Lower lobe of right lung (tissue), 2 donors: ENCODE measurements at regions not wholly inside any gene's neighbourhood (a gene's known extent, or its start where the extent isn't known, plus 50 kb on each side); places are given as distances from the start of the nearest gene placed in this dataset.

Experiments
- ATAC-seq, 2 donors: fragments of 200-7000 bp; cut with Tn5 transposase; one replicate each; pipeline ENCODE4 v1.9.1; 2020 to 2022; ENCODE audit warnings: mild to moderate bottlenecking in 2 of 2, moderate library complexity in 2 of 2
- DNase-seq: peaks from one replicate; pipeline ENCODE4 v3.0.0-alpha.2; 2020
- H3K27ac ChIP-seq: fragments of 200-600 bp; one replicate; pipeline ENCODE4 v1.8.0; 2022
- H3K27me3 ChIP-seq: fragments of 200-600 bp; one replicate; pipeline ENCODE4 v1.8.0; 2022; ENCODE audit warnings: low read depth
- H3K36me3 ChIP-seq: fragments of 200-600 bp; one replicate; pipeline ENCODE4 v1.8.0; 2022; ENCODE audit warnings: mild to moderate bottlenecking
- H3K4me1 ChIP-seq: fragments of 200-600 bp; one replicate; pipeline ENCODE4 v1.8.0; 2022
- H3K4me3 ChIP-seq: fragments of 200-600 bp; one replicate; pipeline ENCODE4 v1.8.0; 2022; ENCODE audit warnings: mild to moderate bottlenecking
- H3K9me3 ChIP-seq: fragments of 200-600 bp; one replicate; pipeline ENCODE4 v1.8.0; 2022
- CTCF ChIP-seq: fragments of 200-600 bp; IDR thresholded peaks from one replicate; pipeline ENCODE4 v1.8.0; 2022; ENCODE audit warnings: antibody characterized with exemption, mild to moderate bottlenecking
- intact Hi-C: fragments of 100-400 bp; cut with DNase I; formaldehyde crosslinking; loops from one replicate; pipeline ENCODE4 v1.11.0; 2022
- donor health status: DM: no; HTN: yes; CAD: no; lungs with severe emphysema.

- no peaks in the 10 kb centered on the region for H3K4me1 ChIP-seq
- H3K27ac ChIP-seq, result no peak overlapping the region
- ATAC-seq (no peak), DNase-seq (no peak)
- TF ChIP-seq CTCF, result no peak
- H3K9me3 ChIP-seq, result no peaks in the 10 kb centered on the region
- intact Hi-C loops, result no loop called here
- H3K4me3 ChIP-seq, result no peak overlapping the region
- H3K27me3 ChIP-seq, result no peaks in the 10 kb centered on the region
- H3K36me3 ChIP-seq, result no peaks in the 10 kb centered on the region
Measured at GRCh38 chr1:221926441-221926840, 184.6 kb upstream of the DUSP10 start.

DNA sequence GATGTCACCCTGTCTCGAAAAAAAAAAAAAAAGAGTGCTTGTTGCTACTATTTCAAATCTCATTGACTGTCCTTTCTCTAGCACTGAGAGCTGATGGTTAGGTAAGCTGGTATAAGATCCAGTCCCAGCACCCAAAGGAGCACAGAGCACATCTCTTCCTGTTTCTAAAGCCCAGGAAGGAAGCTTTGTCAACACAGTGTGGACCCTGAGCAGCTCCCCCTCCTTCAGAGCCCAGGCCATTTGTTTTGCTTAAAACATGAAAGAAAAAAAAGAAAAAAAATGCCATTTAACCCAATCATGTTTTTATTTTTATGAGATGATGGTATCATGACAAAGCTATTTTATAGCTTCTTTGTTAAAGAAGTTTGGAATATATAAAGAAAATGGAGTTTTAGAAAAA is 184.1 kb upstream of the DUSP10 start:
- Histone ChIP-seq H3K27me3 (no peaks in the 10 kb centered on the region), H3K27ac (no peak overlapping the region), H3K36me3 (no peaks in the 10 kb centered on the region), H3K4me3 (no peak overlapping the region), H3K9me3 (no peaks in the 10 kb centered on the region), H3K4me1 (no peaks in the 10 kb centered on the region)
- intact Hi-C loops, result no loop called here
- ATAC-seq, result no peak
- TF ChIP-seq CTCF, result no peak
- DNase-seq, result no peak

DNA sequence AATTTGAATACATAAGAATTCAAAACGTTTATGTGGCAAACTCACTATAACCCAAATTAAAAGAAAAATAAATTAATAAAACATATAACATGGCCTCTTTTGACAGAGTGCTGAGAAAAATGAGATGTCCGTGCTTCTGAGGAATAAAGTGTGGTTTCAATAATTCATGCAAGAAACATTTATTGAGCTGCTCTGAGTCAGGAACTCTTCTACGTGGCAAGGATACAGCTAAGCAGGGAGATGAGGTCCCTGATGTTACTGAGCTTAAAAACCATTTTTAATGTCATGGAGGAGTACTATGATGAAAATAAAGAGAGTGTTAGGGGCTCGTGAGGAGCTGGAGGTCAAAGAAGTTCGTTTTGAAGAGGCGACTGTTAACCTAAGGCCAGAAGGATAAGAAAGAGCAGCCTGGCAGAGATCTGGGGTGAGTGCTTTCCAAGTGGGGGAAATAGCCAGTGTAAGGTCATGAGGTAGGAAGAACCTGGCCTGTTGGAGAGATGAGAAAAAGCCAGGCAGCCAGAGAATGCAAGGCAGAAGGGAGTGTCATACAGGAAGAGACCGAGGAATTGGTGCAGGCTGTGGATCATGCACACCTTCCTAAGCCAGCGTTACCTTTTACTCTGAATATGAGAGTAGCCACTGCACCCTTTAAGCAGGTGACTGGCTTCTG is 182.2 kb upstream of the DUSP10 start:
- H3K27me3 ChIP-seq, result no peaks in the 10 kb centered on the region
- no peak for ATAC-seq
- no peak for TF ChIP-seq CTCF
- intact Hi-C loops, result no loop called here
- no peak overlapping the region for H3K4me3 ChIP-seq
- H3K27ac ChIP-seq, result no peak overlapping the region
- H3K9me3 ChIP-seq, result no peaks in the 10 kb centered on the region
- H3K4me1 ChIP-seq, result no peaks in the 10 kb centered on the region
- H3K36me3 ChIP-seq, result no peaks in the 10 kb centered on the region
- no peak for DNase-seq

GRCh38 chr1:221921936-221922335 is 180.0 kb upstream of the DUSP10 start:
- H3K36me3 ChIP-seq, result no peaks in the 10 kb centered on the region
- no peaks in the 10 kb centered on the region for H3K27me3 ChIP-seq
- DNase-seq, result no peak
- H3K27ac ChIP-seq, result no peak overlapping the region
- intact Hi-C loops, result no loop called here
- no peaks in the 10 kb centered on the region for H3K9me3 ChIP-seq
- H3K4me3 ChIP-seq, result no peak overlapping the region
- no peak for TF ChIP-seq CTCF
- no peaks in the 10 kb centered on the region for H3K4me1 ChIP-seq
- no peak for ATAC-seq

DNA sequence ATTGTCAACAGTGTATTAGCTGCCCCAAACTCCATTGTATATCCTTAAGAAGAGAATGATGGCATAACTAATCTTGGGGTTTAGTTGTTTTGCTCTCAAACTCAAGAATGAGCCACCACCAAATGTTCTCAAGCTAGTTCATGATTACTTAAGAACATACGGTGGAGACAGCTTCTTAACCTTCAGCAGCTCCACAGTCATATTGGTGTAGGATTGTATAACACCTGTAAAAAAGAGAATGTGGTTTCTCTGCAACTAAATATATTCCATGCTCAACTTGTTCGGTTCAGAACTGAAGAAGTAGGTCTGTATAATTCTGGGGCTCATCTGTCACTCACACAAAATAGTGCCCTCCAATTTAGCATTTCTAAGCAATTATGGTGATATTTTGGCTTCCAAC is 177.9 kb upstream of the DUSP10 start:
- Histone ChIP-seq H3K4me1 (no peaks in the 10 kb centered on the region), H3K4me3 (no peak overlapping the region), H3K27me3 (no peaks in the 10 kb centered on the region), H3K27ac (no peak overlapping the region), H3K36me3 (no peaks in the 10 kb centered on the region), H3K9me3 (no peaks in the 10 kb centered on the region)
- intact Hi-C loops, result no loop called here
- ATAC-seq (no peak), DNase-seq (no peak)
- TF ChIP-seq CTCF, result no peak

DNA sequence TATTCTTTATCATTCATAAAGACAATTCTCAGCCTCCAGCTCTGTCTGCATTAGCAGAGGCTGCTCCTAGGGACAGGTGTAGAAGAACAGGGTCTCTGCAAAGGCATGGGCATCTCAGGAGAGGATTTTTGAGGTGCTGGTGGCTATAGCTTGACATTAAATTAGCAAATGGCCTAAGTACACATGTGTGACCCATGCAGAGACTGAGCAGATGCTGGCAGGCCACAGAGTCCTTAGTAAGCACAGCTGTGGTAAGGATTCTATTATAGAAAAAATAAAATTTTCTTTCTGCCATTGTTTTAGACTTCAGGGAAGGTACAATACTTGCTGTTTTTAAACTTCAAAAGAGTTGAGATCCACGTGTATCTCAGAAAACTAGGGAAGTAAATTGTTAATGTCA is 177.5 kb upstream of the DUSP10 start:
- Histone ChIP-seq H3K27ac (no peak overlapping the region), H3K9me3 (no peaks in the 10 kb centered on the region), H3K4me3 (no peak overlapping the region), H3K27me3 (no peaks in the 10 kb centered on the region), H3K36me3 (no peaks in the 10 kb centered on the region), H3K4me1 (no peaks in the 10 kb centered on the region)
- TF ChIP-seq CTCF, result no peak
- DNase-seq (no peak), ATAC-seq (no peak)
- intact Hi-C loops, result no loop called here
